ENCODE measurements at regions not wholly inside any gene's neighbourhood (a gene's known extent, or its start where the extent isn't known, plus 50 kb on each side); places are given as distances from the start of the nearest gene placed in this dataset.

DNA sequence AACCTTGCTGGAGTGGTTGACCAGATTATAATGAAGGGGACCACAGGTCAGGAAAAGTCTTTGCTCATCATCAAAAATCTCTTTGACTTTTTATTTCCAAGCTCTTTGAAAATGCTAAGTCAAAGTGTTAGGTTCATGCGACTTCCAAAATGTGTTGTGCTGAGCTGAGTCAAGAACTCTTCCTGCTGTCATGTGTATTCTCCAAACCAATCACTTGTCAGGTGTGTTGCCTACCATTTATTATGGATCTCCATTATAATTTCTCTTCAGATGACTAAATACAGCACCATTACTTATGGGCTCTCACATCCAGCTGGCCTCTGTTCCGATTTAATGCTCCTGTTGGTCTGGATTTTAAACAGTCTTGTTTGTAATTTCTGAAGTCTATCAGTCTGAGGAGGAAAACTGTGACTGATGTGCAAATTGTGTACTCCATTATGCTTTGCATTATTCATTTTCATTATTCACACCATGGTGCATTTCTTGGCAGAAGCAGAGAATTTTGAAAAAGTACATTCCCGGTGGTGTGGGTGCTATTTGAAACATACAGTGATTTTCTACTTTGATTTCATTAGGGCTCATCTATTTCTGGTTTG, 562.5 kb downstream of the LMO7 start:
- no peaks in the 10 kb centered on the region for H3K27me3 ChIP-seq (ENCODE audit: control insufficient read depth, insufficient read depth, low read length)
- H3K4me3 ChIP-seq (ENCODE audit: low read depth, low read length): no peak overlapping the region
- TF ChIP-seq CTCF (IDR thresholded peaks at IDR 0.05): no peak
- no peak overlapping the region for H2AFZ ChIP-seq
- H3K9ac ChIP-seq: no peak overlapping the region
- H3K27ac ChIP-seq: no peak overlapping the region
- H3K79me2 ChIP-seq: no peaks in the 10 kb centered on the region
- H3K9me3 ChIP-seq (ENCODE audit: control insufficient read depth, low read length): no peaks in the 10 kb centered on the region
- H3K4me1 ChIP-seq: no peaks in the 10 kb centered on the region
- H3K36me3 ChIP-seq (ENCODE audit: control insufficient read depth, insufficient read depth, low read length): no peaks in the 10 kb centered on the region
- no peak overlapping the region for H3K4me2 ChIP-seq (ENCODE audit: low read length)

DNA sequence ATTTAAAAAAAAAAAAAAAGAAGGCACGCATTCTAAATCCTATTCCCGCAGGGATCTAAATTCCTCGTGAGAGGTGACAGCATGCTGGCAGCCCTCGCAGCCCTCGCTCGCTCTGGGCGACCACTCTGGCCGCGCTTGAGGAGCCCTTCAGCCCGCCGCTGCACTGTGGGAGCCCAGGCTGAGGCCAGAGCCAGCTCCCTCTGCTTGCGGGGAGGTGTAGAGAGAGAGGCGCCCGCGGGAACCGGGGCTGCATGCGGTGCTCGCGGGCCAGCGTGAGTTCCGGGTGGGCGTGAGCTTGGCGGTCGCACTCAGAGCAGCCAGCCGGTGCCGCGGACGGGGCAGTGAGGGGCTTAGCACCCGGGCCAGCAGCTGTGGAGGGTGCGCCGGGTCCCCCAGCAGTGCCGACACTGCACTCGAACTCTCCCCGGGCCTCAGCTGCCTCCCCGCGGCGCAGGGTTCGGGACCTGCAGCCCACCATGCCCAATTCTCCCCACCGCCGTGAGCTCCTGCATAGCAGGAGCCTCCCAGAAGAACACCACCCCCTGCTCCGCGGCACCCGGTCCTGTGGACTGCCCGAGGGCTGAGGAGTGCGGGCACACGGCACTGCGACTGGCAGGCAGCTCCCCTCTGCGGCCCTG, 553.9 kb downstream of the LMO7 start:
- Histone ChIP-seq H3K27me3 (ENCODE audit: control insufficient read depth, insufficient read depth, low read length) (no peaks in the 10 kb centered on the region), H2AFZ (no peak overlapping the region), H3K9ac (no peak overlapping the region), H3K36me3 (ENCODE audit: control insufficient read depth, insufficient read depth, low read length) (no peaks in the 10 kb centered on the region), H3K4me3 (ENCODE audit: low read depth, low read length) (no peak overlapping the region), H3K4me1 (no peaks in the 10 kb centered on the region), H3K79me2 (no peaks in the 10 kb centered on the region), H3K4me2 (ENCODE audit: low read length) (no peak overlapping the region), H3K9me3 (ENCODE audit: control insufficient read depth, low read length) (no peaks in the 10 kb centered on the region), H3K27ac (no peak overlapping the region)
- no peak for TF ChIP-seq CTCF (IDR thresholded peaks at IDR 0.05)

DNA sequence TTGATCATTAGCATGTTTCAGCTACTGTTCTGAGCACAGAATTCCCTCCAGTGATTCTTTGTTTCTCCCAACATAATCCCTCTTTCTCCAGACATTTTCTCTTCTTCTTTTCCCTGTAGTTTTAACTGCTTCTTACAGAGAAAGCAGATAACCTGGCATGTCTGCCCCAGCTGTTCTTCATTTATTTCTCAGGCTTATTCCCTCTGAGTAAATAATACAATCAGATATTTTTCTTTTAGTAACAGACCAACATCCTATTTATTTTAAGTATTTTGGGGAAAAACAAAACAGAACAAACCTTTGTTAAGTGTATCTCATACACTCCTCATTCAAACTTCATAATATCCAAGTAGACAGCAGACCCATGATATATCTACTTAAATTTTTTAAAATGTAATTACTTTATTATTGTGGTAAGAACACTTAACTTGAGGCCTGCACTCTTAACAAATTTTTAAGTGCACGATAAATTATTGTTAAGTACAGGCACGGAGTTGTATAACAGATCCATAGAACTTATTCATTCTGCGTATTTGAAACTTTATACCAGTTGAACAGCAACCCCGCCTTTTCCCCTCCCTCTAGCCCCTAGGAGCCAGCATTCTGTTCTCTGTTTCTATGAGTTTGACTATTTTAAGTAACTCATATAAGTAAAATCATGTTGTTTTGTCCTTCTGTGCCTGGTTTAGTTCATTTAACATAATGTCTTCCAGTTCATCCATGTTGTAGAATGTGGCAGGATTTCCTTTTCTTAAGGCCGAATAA, 540.0 kb downstream of the LMO7 start:
- Histone ChIP-seq H3K4me2 (ENCODE audit: low read length) (no peak overlapping the region), H3K9me3 (ENCODE audit: control insufficient read depth, low read length) (no peaks in the 10 kb centered on the region), H3K27me3 (ENCODE audit: control insufficient read depth, insufficient read depth, low read length) (no peaks in the 10 kb centered on the region), H2AFZ (no peak overlapping the region), H3K4me1 (no peaks in the 10 kb centered on the region), H3K9ac (no peak overlapping the region), H3K36me3 (ENCODE audit: control insufficient read depth, insufficient read depth, low read length) (no peaks in the 10 kb centered on the region), H3K79me2 (no peaks in the 10 kb centered on the region), H3K4me3 (ENCODE audit: low read depth, low read length) (no peak overlapping the region), H3K27ac (no peak overlapping the region)
- TF ChIP-seq CTCF (IDR thresholded peaks at IDR 0.05): no peak

GRCh38 chr13:76168661-76169060, 532.5 kb downstream of the LMO7 start:
- H3K9ac ChIP-seq: no peak overlapping the region
- H3K27ac ChIP-seq: no peak overlapping the region
- H2AFZ ChIP-seq: no peak overlapping the region
- H3K9me3 ChIP-seq (ENCODE audit: control insufficient read depth, low read length): no peaks in the 10 kb centered on the region
- H3K36me3 ChIP-seq (ENCODE audit: control insufficient read depth, insufficient read depth, low read length): no peaks in the 10 kb centered on the region
- no peaks in the 10 kb centered on the region for H3K79me2 ChIP-seq
- TF ChIP-seq CTCF (IDR thresholded peaks at IDR 0.05): no peak
- H3K4me1 ChIP-seq: no peaks in the 10 kb centered on the region
- H3K4me3 ChIP-seq (ENCODE audit: low read depth, low read length): no peak overlapping the region
- no peaks in the 10 kb centered on the region for H3K27me3 ChIP-seq (ENCODE audit: control insufficient read depth, insufficient read depth, low read length)
- H3K4me2 ChIP-seq (ENCODE audit: low read length): no peak overlapping the region

Measured in parathyroid adenoma (tissue), 2 donors.